ENCODE measurements at regions not wholly inside any gene's neighbourhood (a gene's known extent, or its start where the extent isn't known, plus 50 kb on each side); places are given as distances from the start of the nearest gene placed in this dataset.

- TF ChIP-seq, protein P1, sequence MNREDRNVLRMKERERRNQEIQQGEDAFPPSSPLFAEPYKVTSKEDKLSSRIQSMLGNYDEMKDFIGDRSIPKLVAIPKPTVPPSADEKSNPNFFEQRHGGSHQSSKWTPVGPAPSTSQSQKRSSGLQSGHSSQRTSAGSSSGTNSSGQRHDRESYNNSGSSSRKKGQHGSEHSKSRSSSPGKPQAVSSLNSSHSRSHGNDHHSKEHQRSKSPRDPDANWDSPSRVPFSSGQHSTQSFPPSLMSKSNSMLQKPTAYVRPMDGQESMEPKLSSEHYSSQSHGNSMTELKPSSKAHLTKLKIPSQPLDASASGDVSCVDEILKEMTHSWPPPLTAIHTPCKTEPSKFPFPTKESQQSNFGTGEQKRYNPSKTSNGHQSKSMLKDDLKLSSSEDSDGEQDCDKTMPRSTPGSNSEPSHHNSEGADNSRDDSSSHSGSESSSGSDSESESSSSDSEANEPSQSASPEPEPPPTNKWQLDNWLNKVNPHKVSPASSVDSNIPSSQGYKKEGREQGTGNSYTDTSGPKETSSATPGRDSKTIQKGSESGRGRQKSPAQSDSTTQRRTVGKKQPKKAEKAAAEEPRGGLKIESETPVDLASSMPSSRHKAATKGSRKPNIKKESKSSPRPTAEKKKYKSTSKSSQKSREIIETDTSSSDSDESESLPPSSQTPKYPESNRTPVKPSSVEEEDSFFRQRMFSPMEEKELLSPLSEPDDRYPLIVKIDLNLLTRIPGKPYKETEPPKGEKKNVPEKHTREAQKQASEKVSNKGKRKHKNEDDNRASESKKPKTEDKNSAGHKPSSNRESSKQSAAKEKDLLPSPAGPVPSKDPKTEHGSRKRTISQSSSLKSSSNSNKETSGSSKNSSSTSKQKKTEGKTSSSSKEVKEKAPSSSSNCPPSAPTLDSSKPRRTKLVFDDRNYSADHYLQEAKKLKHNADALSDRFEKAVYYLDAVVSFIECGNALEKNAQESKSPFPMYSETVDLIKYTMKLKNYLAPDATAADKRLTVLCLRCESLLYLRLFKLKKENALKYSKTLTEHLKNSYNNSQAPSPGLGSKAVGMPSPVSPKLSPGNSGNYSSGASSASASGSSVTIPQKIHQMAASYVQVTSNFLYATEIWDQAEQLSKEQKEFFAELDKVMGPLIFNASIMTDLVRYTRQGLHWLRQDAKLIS (CRISPR knock-in tag; IDR thresholded peaks at IDR 0.05), result no peak
- TF ChIP-seq ZNF777 (CRISPR knock-in tag; IDR thresholded peaks at IDR 0.05), result no peak
Measured at GRCh38 chr18:60112369-60112768, 212.6 kb downstream of the PMAIP1 start (continued).

- BruUV-seq (replicated peaks), result no TSS peak
- Histone ChIP-seq H3K4me1 (ENCODE audit: insufficient read depth, low read length) (no peaks in the 10 kb centered on the region), H3K27me3 (ENCODE audit: control insufficient read depth in 1 of 2, insufficient read depth in 2 of 2, low read length in 2 of 2) (no peaks in the 10 kb centered on the region), H4K20me1 (ENCODE audit: insufficient read depth, low read length) (no peaks in the 10 kb centered on the region), H3K27ac (ENCODE audit: extremely low read length, insufficient read depth, low read length) (no peak overlapping the region), H3K4me3 (replicated peaks in 1 of 3; ENCODE audit: insufficient read depth in 1 of 3, low read depth in 2 of 3, low read length in 3 of 3) (no peak overlapping the region), H2AFZ (ENCODE audit: low read length) (no peak overlapping the region), H3K9ac (ENCODE audit: insufficient read depth, low read depth, low read length) (no peak overlapping the region), H3K4me2 (ENCODE audit: low read depth, low read length) (no peak overlapping the region), H3K9me3 (ENCODE audit: low read length) (no peaks in the 10 kb centered on the region), H3K79me2 (ENCODE audit: insufficient read depth, low read length) (no peaks in the 10 kb centered on the region), H3K36me3 (replicated peaks in 1 of 2; ENCODE audit: control insufficient read depth in 1 of 2, insufficient read depth in 2 of 2, low read length in 2 of 2) (no peaks in the 10 kb centered on the region)
- FAIRE-seq, result no peak
- no peak for TF ChIP-seq ZNF549 (CRISPR knock-in tag; IDR thresholded peaks at IDR 0.05)
- 2% methylated on average over 2 of the region's 2 CpGs for WGBS (ENCODE audit: low lambda C conversion rate)
- ChIA-PET POLR2A (no interaction called here), CTCF (ENCODE audit: low intra/inter-chr PET ratio, low total read pairs) (no interaction called here)
- in situ Hi-C loops (cut with HindIII; ENCODE audit: extremely low pct_ligation_motif_present, low pct_unique_long_range_greater_than_20kb) (no loop called here), intact Hi-C loops (cut with micrococcal nuclease; ENCODE audit: unreplicated experiment) (no loop called here)
- no peak for DNase-seq (ENCODE audit: low spot score)
- ATAC-seq, result no peak
Measured at GRCh38 chr18:60111525-60111924, 211.7 kb downstream of the PMAIP1 start.

DNA sequence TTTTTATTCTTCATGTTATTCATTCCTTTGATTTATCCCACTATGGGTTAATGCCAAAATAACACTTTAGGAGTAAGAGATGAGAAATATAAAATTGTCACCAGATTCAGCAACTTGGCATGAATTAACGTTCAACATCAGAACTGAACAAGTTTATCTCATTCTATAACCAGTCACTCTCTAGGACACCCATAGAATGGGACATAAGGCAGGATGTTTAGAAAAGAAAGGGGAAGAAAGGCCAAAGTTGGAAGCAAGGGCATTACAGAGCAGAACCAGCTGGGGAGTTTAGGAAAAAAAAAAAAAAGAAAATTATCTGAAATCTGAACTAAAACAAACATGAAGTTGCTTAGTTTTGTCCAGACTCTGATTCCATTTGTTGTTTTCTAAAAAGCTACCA, 211.0 kb downstream of the PMAIP1 start:
- ATAC-seq, result no peak
- CTCF ChIA-PET (ENCODE audit: low intra/inter-chr PET ratio, low total read pairs), result no interaction called here
- TF ChIP-seq ZMAT3 (CRISPR knock-in tag; conservative IDR thresholded peaks at IDR 0.05) (no peak), CCDC6 (CRISPR knock-in tag; IDR thresholded peaks at IDR 0.05) (no peak), XRCC5 (optimal IDR thresholded peaks at IDR 0.05; ENCODE audit: low read length) (no peak)
- no peaks in the 10 kb centered on the region for H3K9me3 ChIP-seq (ENCODE audit: low read length)
- intact Hi-C loops (cut with micrococcal nuclease; ENCODE audit: unreplicated experiment) (no loop called here), in situ Hi-C loops (cut with HindIII; ENCODE audit: extremely low pct_ligation_motif_present, low pct_unique_long_range_greater_than_20kb) (no loop called here)
- H3K9ac ChIP-seq (ENCODE audit: insufficient read depth, low read depth, low read length), result no peak overlapping the region
- POLR2A ChIA-PET, result no interaction called here
- no peak overlapping the region for H3K4me3 ChIP-seq (replicated peaks in 1 of 3; ENCODE audit: insufficient read depth in 1 of 3, low read depth in 2 of 3, low read length in 3 of 3)
- FAIRE-seq, result no peak
- H3K36me3 ChIP-seq (replicated peaks in 1 of 2; ENCODE audit: control insufficient read depth in 1 of 2, insufficient read depth in 2 of 2, low read length in 2 of 2), result no peaks in the 10 kb centered on the region
- no peaks in the 10 kb centered on the region for H4K20me1 ChIP-seq (ENCODE audit: insufficient read depth, low read length)
- WGBS (ENCODE audit: low lambda C conversion rate), result 0% methylated on average over 1 of the region's 1 CpG
- no peaks in the 10 kb centered on the region for H3K27me3 ChIP-seq (ENCODE audit: control insufficient read depth in 1 of 2, insufficient read depth in 2 of 2, low read length in 2 of 2)
- H3K4me1 ChIP-seq (ENCODE audit: insufficient read depth, low read length), result no peaks in the 10 kb centered on the region
- no peak overlapping the region for H3K27ac ChIP-seq (ENCODE audit: extremely low read length, insufficient read depth, low read length)
- H2AFZ ChIP-seq (ENCODE audit: low read length), result no peak overlapping the region
- no peak overlapping the region for H3K4me2 ChIP-seq (ENCODE audit: low read depth, low read length)
- no peak for DNase-seq (ENCODE audit: low spot score)
- no peaks in the 10 kb centered on the region for H3K79me2 ChIP-seq (ENCODE audit: insufficient read depth, low read length)
- no TSS peak for BruUV-seq (replicated peaks)
